ENCODE measurements at regions not wholly inside any gene's neighbourhood (a gene's known extent, or its start where the extent isn't known, plus 50 kb on each side); places are given as distances from the start of the nearest gene placed in this dataset.
"Not testable (repeated sequence)": the region's sequence is repeated elsewhere in the genome, so short reads cannot be mapped to it uniquely, and the experiment has no call there.

GRCh38 chr19:28169168-28169887 is 1043.6 kb downstream of the UQCRFS1 start:
- no peak for DNase-seq

- DNase-seq: no peak
Measured at GRCh38 chr19:28168557-28168956, 1044.4 kb downstream of the UQCRFS1 start.

GRCh38 chr19:28166025-28166424 is 1046.9 kb downstream of the UQCRFS1 start:
- DNase-seq: no peak

GRCh38 chr19:28164214-28164613 is 1048.7 kb downstream of the UQCRFS1 start:
- DNase-seq: no peak

- no peak for DNase-seq
Measured at GRCh38 chr19:28159065-28159464, 1053.9 kb downstream of the UQCRFS1 start.

GRCh38 chr19:28155265-28155664 is 1057.7 kb downstream of the UQCRFS1 start:
- DNase-seq: no peak

- DNase-seq: no peak
Measured at GRCh38 chr19:28154077-28154476, 1058.9 kb downstream of the UQCRFS1 start.

- no peak for DNase-seq
Measured at GRCh38 chr19:28153123-28153522, 1059.8 kb downstream of the UQCRFS1 start.

GRCh38 chr19:28152195-28152594 is 1060.8 kb downstream of the UQCRFS1 start:
- DNase-seq: no peak

GRCh38 chr19:28150129-28150528 is 1062.8 kb downstream of the UQCRFS1 start:
- DNase-seq: no peak

- no peak for DNase-seq
Measured at GRCh38 chr19:28148554-28148953, 1064.4 kb downstream of the UQCRFS1 start.

- DNase-seq: no peak
Measured at GRCh38 chr19:28142258-28142657, 1070.7 kb downstream of the UQCRFS1 start.

- no peak for DNase-seq
Measured at GRCh38 chr19:28140201-28140600, 1072.8 kb downstream of the UQCRFS1 start.

GRCh38 chr19:28137772-28138171 is 1075.2 kb downstream of the UQCRFS1 start:
- no peak for DNase-seq

- no peak for DNase-seq
Measured at GRCh38 chr19:28136796-28137195, 1076.2 kb downstream of the UQCRFS1 start.

GRCh38 chr19:28135825-28136224 is 1077.1 kb downstream of the UQCRFS1 start:
- no peak for DNase-seq

GRCh38 chr19:28134311-28134710 is 1078.6 kb downstream of the UQCRFS1 start:
- DNase-seq: no peak

- not testable (repeated sequence) for DNase-seq
Measured at GRCh38 chr19:28130881-28131280, 1082.1 kb downstream of the UQCRFS1 start.

- DNase-seq: no peak
Measured at GRCh38 chr19:28130066-28130511, 1082.9 kb downstream of the UQCRFS1 start.

GRCh38 chr19:28128341-28128740 is 1084.6 kb downstream of the UQCRFS1 start:
- DNase-seq: no peak

GRCh38 chr19:28126135-28126898 is 1086.6 kb downstream of the UQCRFS1 start:
- no peak for DNase-seq

GRCh38 chr19:28122734-28123133 is 1090.2 kb downstream of the UQCRFS1 start:
- no peak for DNase-seq

- no peak for DNase-seq
Measured at GRCh38 chr19:28118235-28118634, 1094.7 kb downstream of the UQCRFS1 start.

GRCh38 chr19:28117143-28117542 is 1095.8 kb downstream of the UQCRFS1 start:
- no peak for DNase-seq
